22Rv1 (cell line): ENCODE measurements at regions not wholly inside any gene's neighbourhood (a gene's known extent, or its start where the extent isn't known, plus 50 kb on each side); places are given as distances from the start of the nearest gene placed in this dataset.

Source experiments
- CTCF ChIP-seq: fragments of 450-650 bp; IDR thresholded peaks from 2 replicates; pipeline ENCODE4 v1.5.1; 2017; ENCODE audit warnings: mild to moderate bottlenecking
- ZFX ChIP-seq: fragments of 450-650 bp; IDR thresholded peaks from 2 replicates; pipeline ENCODE4 v1.6.1; 2017; ENCODE audit warnings: antibody characterized with exemption, borderline replicate concordance

GRCh38 chr5:1744393-1745122 is 55.1 kb downstream of the MRPL36 start:
- no peak for TF ChIP-seq CTCF
- TF ChIP-seq ZFX = no peak
